GM21528 (cell line): ENCODE measurements at regions not wholly inside any gene's neighbourhood (a gene's known extent, or its start where the extent isn't known, plus 50 kb on each side); places are given as distances from the start of the nearest gene placed in this dataset.
"Not testable (repeated sequence)": the region's sequence is repeated elsewhere in the genome, so short reads cannot be mapped to it uniquely, and the experiment has no call there.

Experiments used
- ATAC-seq: cut with Tn5 transposase; IDR thresholded peaks from one replicate; pipeline ENCODE4 v1.9.1; 2021; ENCODE audit warnings: mild to moderate bottlenecking, moderate library complexity; ENCODE audit not compliant: unreplicated experiment, low FRiP score

DNA sequence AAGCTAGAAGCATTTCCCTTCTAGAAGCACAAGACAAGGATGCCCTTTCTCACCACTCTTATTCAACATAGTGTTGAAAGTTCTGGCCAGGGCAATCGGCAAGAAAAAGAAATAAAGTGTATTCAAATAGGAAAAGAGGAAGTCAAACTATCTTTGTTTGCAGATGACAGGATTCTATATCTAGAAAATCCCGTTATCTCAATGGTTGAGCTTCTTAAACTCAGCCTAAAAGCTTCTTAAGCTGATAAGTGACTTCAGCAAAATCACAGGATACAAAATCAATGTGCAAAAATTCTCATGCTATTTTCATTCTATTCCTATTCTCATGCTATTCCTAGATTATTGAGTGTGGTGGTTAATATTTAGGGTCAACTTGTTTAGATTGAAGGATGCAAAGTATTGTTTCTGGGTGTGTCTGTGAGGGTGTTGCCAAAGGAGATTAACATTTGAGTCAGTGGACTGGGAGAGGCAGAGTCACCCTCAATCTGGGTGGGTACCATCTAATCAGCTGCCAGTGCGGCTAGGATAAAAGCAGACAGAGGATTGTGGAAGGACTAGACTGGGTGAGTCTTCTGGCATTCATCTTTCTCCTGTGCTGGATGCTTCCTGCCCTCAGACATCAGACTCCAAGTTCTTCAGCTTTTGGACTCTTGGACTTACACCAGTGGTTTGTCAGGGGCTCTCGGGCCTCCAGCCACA is 111.9 kb downstream of the LSMEM1 start:
- ATAC-seq, result not testable (repeated sequence)

DNA sequence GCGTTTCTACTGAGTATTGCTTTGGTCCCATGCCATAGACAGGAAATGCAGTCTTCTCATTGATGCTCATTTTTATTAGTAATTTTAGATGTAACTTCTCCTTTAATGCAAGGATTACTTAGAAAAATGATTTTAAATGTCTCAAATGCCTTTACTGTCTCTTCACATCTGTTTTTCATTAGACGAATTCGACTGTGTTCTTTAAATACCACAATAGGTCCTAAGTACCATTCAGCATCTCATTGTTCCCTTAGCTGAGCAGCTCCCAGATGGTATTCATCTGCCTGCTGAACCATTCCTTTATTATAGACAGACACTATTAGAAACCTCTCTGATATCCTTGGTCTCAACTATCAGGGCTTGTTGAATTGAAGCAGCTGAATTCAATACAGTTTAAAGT is 113.6 kb downstream of the LSMEM1 start:
- no peak for ATAC-seq

DNA sequence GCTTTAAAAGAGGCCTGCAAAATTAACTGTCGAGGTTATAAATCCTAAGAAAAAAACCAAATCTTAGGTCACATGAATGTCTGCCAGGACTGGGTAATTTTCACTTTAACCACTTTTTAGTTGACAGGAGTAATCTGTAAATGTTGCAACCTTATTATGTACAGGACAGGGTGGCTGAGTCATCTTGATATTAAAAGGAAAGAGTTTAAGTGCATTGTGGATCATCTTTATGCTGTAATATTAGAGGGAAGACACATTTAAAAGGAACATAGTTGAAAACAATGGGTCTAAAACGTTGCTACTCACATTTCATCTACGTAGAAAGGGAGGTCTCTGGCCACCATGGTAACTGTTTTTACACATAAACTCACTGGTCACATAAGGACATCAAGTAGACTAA is 115.5 kb downstream of the LSMEM1 start:
- ATAC-seq, result no peak

DNA sequence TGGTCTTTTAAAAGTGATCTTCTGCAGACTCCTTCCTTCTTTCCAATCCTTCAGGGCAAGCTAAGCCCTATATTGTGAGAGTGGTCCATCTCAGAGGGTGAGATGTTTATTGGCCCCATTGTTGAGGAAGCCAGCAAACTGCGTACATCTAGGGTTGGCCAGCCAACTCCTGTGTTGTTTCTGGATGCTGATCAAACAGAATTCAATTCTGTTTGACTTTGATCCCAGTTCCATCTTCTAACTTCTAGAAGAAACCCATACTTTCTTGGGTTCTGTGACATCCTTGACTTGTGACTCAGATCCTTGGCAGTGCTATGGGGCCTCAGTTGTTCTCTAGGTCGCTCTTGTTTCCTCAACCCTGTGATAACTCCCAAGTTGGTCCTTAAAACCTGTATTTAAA is 116.2 kb downstream of the LSMEM1 start:
- no peak for ATAC-seq

DNA sequence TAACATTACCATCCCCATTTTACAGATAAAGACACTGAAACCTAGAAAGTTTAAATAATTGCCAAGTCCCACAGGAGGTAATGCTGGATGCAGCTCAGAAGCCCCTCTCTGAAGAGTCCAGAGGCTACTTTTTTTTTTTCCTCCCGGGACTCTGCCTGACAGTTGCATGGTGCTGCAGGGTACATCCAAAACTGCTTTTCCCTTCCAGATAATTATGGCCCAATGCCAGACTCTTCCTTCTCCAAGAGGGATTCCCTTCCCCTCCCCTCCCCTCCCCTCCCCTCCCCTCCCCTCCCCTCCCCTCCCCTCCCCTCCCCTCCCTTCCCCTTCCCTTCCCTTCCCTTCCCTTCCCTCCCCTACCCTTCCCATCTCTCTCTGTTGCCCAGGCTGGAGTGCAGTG is 122.9 kb downstream of the LSMEM1 start:
- no peak for ATAC-seq

DNA sequence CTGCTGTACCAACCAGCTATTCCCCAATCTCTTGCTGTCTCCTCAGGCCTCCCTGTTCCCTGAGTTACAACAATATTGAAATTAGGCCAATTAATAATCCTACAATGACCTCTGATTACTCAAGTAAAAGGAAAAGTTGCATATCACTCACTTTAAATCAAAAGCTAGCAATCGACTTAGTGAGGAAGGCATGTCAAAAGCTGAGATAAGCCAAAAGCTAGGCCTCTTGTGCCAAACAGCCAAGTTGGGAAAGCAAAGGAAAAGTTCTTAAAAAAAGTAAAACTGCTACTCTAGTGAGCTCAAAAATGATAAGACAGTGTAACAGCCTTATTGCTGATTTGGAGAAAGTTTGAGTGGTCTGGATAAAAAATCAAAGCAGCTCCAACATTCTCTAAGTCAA is 129.8 kb downstream of the LSMEM1 start:
- no peak for ATAC-seq

DNA sequence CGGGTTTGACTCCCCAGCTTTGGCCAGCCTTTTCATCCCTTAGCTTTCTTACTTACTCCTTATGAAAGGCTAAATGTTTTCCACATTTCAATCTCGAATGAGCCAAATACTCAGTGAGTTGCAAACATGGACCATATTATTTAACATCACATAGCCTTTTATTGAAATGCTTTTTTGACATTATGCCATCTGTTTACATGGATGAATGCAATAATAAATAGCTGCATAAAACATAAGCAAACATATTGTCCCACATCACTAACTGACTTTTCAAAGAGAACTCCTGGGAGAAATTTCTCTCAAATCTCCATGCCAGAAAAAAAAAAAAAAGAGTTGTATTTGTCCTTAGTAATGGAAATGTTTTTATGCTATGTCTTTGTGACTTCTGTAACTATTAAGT is 134.9 kb downstream of the LSMEM1 start:
- ATAC-seq, result no peak

DNA sequence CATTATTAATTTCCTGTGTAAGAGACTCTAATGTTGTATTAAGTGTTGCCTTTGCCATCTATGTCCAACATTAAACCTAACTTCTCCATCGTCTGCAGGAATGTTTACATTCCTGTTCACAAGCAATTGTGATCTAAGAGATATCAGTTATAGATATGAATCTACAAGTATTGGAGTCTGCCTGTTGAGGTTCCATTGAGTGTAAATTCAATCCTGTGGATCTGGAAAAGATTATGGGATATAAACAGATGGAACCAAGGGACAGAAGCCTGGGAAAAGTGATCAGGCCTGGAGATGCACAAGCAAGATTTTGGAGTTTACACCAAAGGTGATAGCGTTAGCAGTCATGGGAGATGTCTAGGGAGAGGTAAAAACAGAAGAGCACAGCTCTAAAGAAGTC is 135.5 kb downstream of the LSMEM1 start:
- ATAC-seq, result no peak

DNA sequence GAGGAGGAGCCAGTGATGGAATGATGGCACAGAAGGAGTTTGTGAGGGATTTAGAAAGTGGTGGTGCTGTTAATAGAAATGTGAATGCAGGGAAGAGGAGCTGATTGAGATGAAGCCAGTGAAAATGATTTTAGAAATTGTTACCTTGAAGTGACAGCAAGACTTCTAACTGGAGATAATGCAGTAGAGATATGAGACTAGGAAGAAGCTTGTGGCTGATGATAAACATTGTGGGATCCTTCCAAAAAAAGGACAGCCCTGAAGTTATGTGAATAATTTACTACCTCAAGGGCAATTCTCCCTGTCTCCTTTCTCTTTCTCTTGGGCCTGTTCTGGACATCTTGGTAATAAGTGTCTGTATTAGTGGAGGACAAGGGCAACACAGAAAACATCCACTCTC is 138.6 kb downstream of the LSMEM1 start:
- ATAC-seq, result no peak

DNA sequence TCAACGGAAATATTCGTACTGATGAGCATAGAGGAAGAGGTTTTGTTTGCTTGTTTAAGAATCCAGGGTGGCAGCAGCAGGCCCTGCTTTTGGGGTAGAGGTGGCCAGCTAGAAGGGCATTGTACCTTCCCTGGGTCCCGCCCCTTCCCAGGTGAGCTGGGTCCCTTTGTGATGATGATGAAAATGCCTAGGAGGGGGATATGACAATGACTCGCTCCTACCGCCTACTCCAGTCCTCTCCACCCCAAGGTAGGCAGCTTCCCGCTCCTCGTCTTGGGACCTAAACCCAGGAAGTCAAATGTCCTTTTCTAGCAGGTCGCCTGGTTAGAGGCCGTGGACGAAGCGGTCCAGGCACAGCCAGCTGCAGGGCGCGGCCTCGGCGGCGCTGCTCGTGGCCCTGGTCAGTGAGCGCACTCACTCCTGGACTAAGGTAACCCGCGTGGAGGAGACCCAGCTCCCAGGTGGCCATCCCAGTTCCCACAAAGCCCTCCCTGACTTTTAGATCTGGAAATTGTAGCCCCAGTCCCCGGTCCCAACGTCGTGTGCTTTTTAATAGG is 141.4 kb downstream of the LSMEM1 start:
- ATAC-seq, result no peak

DNA sequence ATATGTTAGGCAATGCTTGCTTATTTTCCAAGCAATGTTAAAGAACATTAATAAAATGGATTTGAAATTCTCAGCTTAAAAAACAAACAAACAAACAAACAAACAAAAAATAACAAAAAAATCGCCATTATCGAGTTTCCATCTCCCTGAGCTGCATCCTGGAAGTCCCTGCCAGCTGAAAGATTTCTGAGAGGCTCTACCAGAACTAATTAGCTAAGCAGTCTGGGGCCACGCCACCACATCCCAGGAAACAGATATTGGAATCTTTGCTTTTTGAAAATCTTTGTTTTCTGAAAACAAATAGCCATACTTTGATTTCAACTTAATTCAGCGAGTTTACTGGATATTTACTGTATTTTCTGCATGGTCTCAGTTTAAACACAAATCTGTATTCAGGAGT is 143.6 kb downstream of the LSMEM1 start:
- ATAC-seq, result no peak

DNA sequence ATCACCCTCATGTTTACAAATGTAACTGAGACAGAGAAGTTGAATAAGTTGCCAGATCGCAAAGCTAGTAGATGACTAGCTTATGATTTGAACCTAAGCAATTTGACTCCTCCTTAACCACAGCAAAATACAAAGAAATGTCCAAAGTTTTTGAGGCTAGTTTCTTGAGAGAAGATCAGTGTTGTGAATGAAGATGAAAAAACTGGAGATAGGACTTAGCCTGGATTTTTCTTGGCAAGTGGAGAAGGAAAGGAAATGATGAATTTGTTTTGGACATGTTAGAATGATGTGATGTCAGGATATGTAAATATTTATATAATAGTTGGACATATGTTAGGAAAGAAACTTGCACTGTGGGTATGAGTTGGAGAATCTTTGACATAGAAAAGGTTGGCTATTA is 149.8 kb downstream of the LSMEM1 start:
- ATAC-seq, result no peak

DNA sequence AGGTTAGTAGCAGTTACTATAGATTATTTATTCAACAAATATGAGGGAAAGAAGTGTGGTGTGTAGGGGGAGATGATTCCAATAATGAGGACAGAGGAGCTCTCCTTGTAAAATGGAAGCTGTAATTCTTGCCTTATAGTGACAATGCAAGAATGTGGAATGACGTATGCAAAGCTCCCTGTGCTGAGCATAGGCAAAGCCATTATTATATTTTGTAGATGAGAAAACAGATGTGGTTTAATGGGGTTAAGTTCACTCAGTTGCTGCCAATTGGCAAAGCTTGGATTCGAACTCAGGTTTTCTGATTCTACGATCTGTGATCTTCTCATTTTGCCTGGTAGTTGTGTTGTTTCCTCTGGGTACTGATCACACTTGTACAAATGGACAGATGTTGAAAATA is 153.3 kb downstream of the LSMEM1 start:
- ATAC-seq, result no peak

DNA sequence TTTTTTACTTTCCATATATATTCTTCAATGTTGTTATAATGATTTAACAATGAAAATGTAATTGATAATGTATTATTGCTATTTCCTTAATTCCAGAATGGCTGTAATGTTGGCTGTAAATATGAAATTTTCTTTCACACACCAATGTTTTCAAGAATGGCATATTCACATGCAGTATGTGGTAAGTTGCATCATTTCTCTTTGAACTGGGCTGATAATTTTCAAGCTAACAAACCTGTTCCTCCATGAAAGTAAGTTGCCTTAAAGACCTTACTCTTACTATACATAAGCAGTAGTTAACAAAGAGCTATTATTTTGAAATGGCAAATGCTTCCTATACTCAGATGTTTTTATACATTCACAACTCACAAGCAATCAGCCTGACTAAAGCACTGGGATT is 154.5 kb downstream of the TMEM168 start:
- no peak for ATAC-seq

DNA sequence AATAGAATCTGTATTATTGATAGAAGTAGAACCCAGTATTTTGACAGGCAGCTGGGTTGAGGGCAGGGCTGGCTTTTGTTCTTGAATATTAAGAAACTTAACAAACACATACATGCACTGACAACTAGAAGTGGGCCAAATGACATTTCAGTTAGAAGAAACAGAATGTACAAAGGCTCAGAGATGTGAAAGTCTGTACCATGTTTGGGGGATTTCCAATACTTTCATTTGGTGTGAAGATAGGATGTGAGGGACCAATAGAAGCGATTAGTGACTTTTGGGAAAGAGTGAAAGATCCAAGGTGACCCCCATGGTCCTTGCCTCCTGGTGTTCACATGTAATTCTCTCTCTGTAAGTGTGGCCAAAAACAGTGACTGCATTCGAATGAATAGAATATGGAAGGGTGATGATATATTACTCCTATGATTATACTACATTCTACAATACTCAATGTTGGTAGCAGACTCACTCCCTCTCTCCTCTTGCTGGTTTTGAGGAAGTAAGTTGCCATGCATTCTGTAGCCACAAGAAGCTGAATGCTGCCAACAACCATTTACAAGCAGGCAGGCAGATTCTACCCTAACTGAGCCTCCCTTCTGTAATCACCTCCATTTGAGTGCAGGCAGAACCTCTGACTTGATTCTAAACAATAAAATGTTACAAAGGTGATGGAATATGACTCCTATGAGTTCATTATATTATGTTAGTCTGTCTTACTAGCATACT is 151.4 kb downstream of the TMEM168 start:
- no peak for ATAC-seq

DNA sequence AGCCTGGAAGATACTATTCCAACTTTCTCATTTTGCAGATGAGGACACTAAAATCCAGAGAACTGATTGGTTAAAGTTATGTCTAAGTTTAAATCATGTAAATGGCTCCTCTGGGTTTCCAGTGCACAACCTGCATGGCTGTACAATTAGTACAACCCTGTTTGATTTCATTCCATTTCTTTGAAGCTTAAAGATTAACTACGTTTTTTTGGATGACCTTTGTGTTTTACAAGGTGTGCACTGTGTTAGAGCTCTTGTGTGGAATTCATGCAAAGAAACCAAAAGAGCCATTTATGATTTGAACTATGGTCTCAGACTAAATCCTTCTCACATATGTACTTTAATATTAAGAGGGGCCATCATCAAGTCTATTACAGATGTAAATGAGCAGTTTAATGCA is 149.5 kb downstream of the TMEM168 start:
- no peak for ATAC-seq

DNA sequence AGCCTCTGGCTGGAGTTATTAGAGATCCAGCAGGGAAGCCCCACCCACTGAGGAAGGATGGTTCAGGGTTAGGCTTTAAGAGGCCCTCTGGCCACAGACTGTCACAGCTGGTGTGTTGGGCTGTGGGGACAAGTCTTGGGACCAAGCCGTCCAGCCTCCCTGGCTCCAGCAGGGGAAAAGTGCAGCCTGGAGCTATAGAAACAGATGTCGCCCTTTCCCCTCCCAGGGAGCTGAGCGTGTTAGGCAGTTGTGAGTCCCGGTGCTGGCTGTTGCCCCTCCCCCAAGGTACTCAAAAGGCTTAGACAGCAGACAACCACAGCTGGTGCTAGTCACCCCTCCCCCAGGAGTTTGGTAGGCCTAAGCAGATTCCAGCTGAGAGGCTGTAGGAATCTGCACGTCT is 143.4 kb downstream of the TMEM168 start:
- no peak for ATAC-seq

DNA sequence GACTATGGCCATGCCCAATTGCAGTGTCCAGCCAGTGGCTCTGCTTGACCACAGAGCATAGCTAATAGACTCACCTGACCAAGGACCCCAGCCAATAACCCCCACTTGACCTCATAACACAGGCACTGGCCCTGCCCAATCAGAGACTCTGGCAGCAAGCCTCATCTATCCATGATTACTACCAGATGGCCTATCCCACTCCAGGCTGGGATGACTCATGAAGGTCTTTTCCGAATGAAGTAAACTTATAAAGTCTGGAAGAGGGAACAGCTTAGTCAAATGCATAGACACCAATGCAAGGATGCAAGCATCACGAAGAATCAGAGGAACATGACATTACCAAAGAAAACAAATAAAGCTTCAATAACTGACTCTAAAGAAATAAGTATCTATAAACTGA is 141.4 kb downstream of the TMEM168 start:
- ATAC-seq, result no peak

DNA sequence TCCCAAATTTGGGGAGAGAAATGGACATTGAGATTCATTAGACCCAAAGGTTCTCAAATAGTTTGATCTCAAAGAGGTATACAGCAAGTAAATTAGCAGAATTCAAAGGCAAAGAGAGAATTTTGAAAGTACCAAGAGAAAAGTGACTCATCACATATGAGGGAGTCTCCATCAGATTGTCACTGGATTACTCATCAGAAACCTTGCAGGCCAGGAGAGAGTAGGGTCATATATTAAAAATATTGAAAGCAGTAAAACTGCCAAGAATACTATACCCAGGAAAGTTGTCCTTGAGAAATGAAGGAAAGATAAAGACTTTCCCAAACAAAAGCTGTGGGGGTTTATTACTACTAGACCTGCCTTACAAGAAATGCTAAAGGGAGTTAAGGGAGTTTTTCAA is 140.6 kb downstream of the TMEM168 start:
- ATAC-seq, result no peak

DNA sequence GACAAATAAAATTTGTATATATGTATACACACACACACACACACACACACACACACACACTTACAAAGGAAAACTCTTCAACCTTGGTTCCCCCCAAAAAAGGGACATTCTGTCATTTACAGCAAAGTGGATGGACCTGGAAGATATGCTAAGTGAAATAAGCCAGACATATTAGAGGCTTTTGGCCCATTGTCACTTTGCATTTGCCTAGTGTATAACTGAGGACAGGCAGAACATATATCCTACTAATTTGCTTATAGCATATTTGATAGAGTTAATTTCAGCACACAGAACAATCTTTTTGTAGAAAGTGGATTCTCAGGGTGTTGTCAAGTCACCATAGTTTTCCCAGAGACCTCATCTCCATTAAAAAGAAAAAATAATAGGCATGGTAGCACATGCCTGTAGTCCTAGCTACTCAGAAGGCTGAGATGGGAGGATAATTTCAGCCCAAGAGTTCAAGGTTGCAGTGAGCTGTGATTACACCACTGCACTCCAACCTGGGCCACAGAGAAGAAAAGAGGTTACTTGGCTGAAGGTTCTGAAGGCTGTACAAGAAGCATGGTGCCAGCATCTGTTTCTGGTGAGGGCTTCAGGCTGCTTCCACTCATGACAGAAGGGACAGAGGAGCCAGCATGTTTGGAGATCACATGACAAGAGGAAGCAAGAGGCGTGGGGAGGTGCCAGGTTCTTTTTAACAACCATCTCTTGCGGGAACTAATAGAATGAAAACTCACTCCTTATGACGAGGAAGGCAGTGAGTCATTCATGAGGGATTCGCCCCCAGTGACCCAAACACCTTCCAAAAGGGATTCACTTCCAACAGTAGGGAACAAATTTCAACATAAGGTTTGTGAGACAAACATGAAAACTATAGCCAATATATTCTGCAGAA is 135.6 kb downstream of the TMEM168 start:
- ATAC-seq, result no peak

DNA sequence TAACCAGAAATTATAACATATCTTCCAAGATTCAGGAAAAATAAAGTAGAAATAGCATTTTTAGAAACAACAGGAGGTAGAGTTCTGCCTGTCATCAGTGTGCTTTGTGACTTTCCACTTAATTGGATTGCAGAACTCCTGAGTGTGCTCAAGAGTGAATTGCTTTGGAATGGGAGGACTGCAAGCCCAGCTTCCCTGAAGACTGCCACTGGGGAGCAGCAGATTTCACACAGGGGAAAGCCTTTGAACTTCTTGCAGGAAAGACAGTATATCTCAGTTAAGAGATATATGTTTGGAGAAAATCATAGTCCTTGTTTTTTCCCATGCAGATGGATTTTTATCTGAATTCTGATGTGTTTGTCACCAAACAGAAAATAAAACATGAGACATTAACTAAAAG is 124.5 kb downstream of the TMEM168 start:
- no peak for ATAC-seq
